SU-DHL-6 (cell line): ENCODE measurements at regions not wholly inside any gene's neighbourhood (a gene's known extent, or its start where the extent isn't known, plus 50 kb on each side); places are given as distances from the start of the nearest gene placed in this dataset.
"Not testable (repeated sequence)": the region's sequence is repeated elsewhere in the genome, so short reads cannot be mapped to it uniquely, and the experiment has no call there.

Source experiments
- H2AFZ ChIP-seq: fragments of 200-600 bp; sonication (generic); 2 replicates; pipeline ENCODE4 v1.6.1; 2014; ENCODE audit warnings: low read depth, mild to moderate bottlenecking, moderate library complexity, mixed read lengths, antibody characterized with exemption, low read length; ENCODE audit not compliant: severe bottlenecking
- H3F3A ChIP-seq: fragments of 200-600 bp; shearing (Covaris generic); 2 replicates; pipeline ENCODE4 v1.6.0; 2016; ENCODE audit warnings: antibody characterized with exemption, mild to moderate bottlenecking; ENCODE audit not compliant: insufficient read depth
- H3K27ac ChIP-seq: fragments of 200-600 bp; sonication (generic); 2 replicates; pipeline ENCODE4 v1.5.1; 2016; ENCODE audit warnings: low read depth, mild to moderate bottlenecking, low read length, moderate library complexity, mixed read lengths
- H3K27me3 ChIP-seq: fragments of 200-600 bp; sonication (generic), shearing (Covaris generic); 2 replicates; pipeline ENCODE4 v1.6.0; 2014; ENCODE audit warnings: mild to moderate bottlenecking, low read length
- H3K36me3 ChIP-seq: fragments of 200-600 bp; sonication (generic); 2 replicates; pipeline ENCODE4 v1.6.1; 2014; ENCODE audit warnings: mild to moderate bottlenecking, low read length, mixed read lengths
- H3K4me2 ChIP-seq: fragments of 300-600, 200-600 bp; shearing (Covaris generic), sonication (generic); 2 replicates; pipeline ENCODE4 v1.6.0; 2014; ENCODE audit warnings: low read length, low read depth, mild to moderate bottlenecking; ENCODE audit not compliant: poor library complexity, severe bottlenecking
- H3K4me3 ChIP-seq: fragments of 200-600 bp; sonication (generic); 2 replicates; pipeline ENCODE4 v1.5.1; 2014; ENCODE audit warnings: antibody characterized with exemption, low read length, mild to moderate bottlenecking, mixed read lengths; ENCODE audit not compliant: insufficient read depth, poor library complexity, severe bottlenecking
- H3K79me2 ChIP-seq: fragments of 200-600 bp; sonication (generic); 2 replicates; pipeline ENCODE4 v1.6.1; 2014; ENCODE audit warnings: mild to moderate bottlenecking, low read length, moderate library complexity; ENCODE audit not compliant: insufficient read depth
- H3K9ac ChIP-seq: fragments of 200-600 bp; sonication (generic); 2 replicates; pipeline ENCODE4 v1.7.0; 2014; ENCODE audit warnings: mild to moderate bottlenecking, low read length
- H3K9me2 ChIP-seq: fragments of 200-600 bp; sonication (generic); replicated peaks from 2 replicates; pipeline ENCODE4 v1.6.1; 2014; ENCODE audit warnings: low read length; ENCODE audit not compliant: insufficient read depth
- H3K9me3 ChIP-seq: fragments of 200-600 bp; sonication (generic); 2 replicates; pipeline ENCODE4 v1.6.1; 2014; ENCODE audit warnings: low read length, mixed read lengths; ENCODE audit not compliant: insufficient read depth
- H4K20me1 ChIP-seq: fragments of 200-600 bp; sonication (generic); 2 replicates; pipeline ENCODE4 v1.6.1; 2014; ENCODE audit warnings: low read depth, mild to moderate bottlenecking, antibody characterized with exemption, low read length, moderate library complexity, mixed read lengths
- CTCF ChIP-seq: fragments of 200-600 bp; sonication (generic); IDR thresholded peaks from one replicate; pipeline ENCODE4 v1.5.1; 2017; ENCODE audit warnings: antibody characterized with exemption, mild to moderate bottlenecking, low read length, moderate library complexity; ENCODE audit not compliant: insufficient read depth, poor library complexity, severe bottlenecking
- EZH2phosphoT487 ChIP-seq: fragments of 200-600 bp; sonication (generic), shearing (Covaris generic); conservative IDR thresholded peaks from 2 replicates; pipeline ENCODE4 v1.6.1; 2018; ENCODE audit warnings: mild to moderate bottlenecking, antibody characterized with exemption, low read length, moderate library complexity, mixed read lengths

GRCh38 chrX:63525491-63525890 lies 174.4 kb upstream of the SPIN4 start:
- Histone ChIP-seq H3K27me3 (no peaks in the 10 kb centered on the region), H2AFZ (no peak overlapping the region), H3K27ac (peak overlapping the region; percentile 55; the same call in 1 of the 2 replicates), H3K4me3 (no peak overlapping the region), H3K36me3 (no peaks in the 10 kb centered on the region), H3K4me2 (peak overlapping the region; percentile 24), H3K79me2 (no peaks in the 10 kb centered on the region), H3K9me2 (no peaks in the 10 kb centered on the region), H3F3A (no peaks in the 10 kb centered on the region), H4K20me1 (no peaks in the 10 kb centered on the region), H3K9ac (no peak overlapping the region), H3K9me3 (no peaks in the 10 kb centered on the region)
- TF ChIP-seq EZH2phosphoT487: no peak
- no peak for TF ChIP-seq CTCF

- H3K4me3 ChIP-seq, H3K4me2 ChIP-seq: not testable (repeated sequence)
Observed at GRCh38 chrX:63519368-63519767, 168.2 kb upstream of the SPIN4 start.

GRCh38 chrX:63514569-63515080 lies 163.5 kb upstream of the SPIN4 start:
- Histone ChIP-seq H3K9me2 (no peaks in the 10 kb centered on the region), H4K20me1 (no peaks in the 10 kb centered on the region), H3K4me3 (no peak overlapping the region), H3K27ac (no peak overlapping the region), H3K9me3 (no peaks in the 10 kb centered on the region), H2AFZ (no peak overlapping the region), H3F3A (no peaks in the 10 kb centered on the region), H3K27me3 (no peaks in the 10 kb centered on the region), H3K79me2 (no peaks in the 10 kb centered on the region), H3K9ac (no peak overlapping the region), H3K36me3 (no peaks in the 10 kb centered on the region), H3K4me2 (no peak overlapping the region)
- TF ChIP-seq EZH2phosphoT487 (no peak), CTCF (no peak)

More at GRCh38 chrX:63519368-63519767, 168.2 kb upstream of the SPIN4 start:
- not testable (repeated sequence) for H3F3A ChIP-seq, H3K9me3 ChIP-seq, H2AFZ ChIP-seq, H3K27me3 ChIP-seq, H3K27ac ChIP-seq, H4K20me1 ChIP-seq, H3K36me3 ChIP-seq, H3K79me2 ChIP-seq, H3K9me2 ChIP-seq, H3K9ac ChIP-seq

- Histone ChIP-seq H4K20me1 (no peaks in the 10 kb centered on the region), H3K27ac (no peak overlapping the region), H3K4me2 (no peak overlapping the region), H3K9ac (no peak overlapping the region), H3F3A (no peaks in the 10 kb centered on the region), H3K36me3 (no peaks in the 10 kb centered on the region), H3K79me2 (no peaks in the 10 kb centered on the region), H3K9me3 (no peaks in the 10 kb centered on the region), H3K4me3 (no peak overlapping the region), H2AFZ (no peak overlapping the region), H3K9me2 (no peaks in the 10 kb centered on the region), H3K27me3 (no peaks in the 10 kb centered on the region)
- TF ChIP-seq CTCF: no peak
- no peak for TF ChIP-seq EZH2phosphoT487
Observed at GRCh38 chrX:63513825-63514568, 162.9 kb upstream of the SPIN4 start.
